NCI-H2029 (cell line): ENCODE measurements at regions not wholly inside any gene's neighbourhood (a gene's known extent, or its start where the extent isn't known, plus 50 kb on each side); places are given as distances from the start of the nearest gene placed in this dataset.

Experiments used
- DNase-seq: peaks from one replicate; lab custom pipeline; 2025; lab: John Stamatoyannopoulos, UW

DNA sequence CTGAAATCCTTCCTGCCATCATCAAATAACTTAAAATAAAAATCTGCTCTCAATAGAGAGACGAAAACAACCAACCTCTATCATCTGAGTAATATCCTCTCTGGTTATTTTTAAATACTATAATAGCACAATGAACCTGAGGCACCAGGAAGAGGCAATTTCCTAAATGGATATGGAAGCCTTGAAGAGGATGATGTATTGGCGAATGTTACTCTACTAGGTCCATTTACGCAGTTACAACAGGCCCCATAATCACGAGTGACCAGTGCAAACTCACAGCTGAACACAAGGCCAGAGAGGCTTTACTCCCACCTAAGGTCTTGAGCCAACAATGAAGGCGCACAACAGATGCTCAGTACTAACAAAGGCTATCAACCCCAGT is 678.8 kb upstream of the NR3C2 start:
- DNase-seq, result no peak

DNA sequence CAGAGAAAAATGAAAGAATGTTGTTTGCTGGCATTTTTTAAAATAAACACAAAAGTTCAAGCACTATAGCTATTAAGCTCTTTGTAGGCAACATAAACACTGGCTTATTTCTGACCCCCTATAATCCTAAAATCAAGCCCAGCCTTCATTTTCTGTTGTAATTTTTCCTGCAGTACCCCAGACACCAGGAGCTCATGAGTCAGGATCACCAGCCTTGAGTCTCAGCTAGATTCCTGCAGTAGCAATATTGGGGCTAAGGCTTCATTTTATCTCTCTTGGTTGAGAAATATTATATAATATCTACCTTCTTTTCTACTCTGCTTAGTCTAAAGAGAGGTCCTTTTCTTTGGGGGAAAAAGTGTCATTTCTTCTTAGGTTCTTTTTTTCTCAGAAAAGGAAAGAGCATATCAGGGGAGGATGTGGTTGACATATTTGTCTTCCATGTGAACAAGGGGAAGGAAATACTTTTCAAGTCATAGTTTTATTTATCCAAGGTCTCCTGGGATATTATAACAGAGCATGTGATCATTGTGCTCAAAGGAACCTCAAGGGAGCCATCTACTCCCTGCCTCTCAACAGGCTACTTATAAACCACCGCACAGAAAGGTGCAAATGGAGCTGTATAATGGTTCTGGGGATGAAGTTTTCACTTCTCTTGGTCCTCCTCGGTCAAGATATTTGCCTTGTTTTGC is 678.3 kb upstream of the NR3C2 start:
- DNase-seq, result no peak

DNA sequence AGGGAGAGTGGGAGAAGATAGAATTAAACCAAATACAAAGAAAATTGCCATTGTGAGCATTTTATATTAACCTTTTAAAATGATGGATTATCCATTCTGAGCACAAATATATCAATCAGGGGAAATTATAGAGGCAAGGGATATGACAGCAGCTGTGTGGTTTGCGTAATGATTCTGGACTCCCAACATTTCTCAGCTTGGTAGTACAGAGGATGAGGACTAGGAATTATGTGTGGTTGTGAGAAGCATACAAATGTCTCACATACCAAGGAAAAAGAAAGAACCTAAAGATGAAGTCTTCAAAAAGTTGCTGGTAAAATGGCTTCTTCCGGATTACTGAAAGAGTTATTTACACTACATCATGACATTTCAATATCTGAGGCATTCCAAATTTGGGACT is 674.6 kb upstream of the NR3C2 start:
- no peak for DNase-seq

DNA sequence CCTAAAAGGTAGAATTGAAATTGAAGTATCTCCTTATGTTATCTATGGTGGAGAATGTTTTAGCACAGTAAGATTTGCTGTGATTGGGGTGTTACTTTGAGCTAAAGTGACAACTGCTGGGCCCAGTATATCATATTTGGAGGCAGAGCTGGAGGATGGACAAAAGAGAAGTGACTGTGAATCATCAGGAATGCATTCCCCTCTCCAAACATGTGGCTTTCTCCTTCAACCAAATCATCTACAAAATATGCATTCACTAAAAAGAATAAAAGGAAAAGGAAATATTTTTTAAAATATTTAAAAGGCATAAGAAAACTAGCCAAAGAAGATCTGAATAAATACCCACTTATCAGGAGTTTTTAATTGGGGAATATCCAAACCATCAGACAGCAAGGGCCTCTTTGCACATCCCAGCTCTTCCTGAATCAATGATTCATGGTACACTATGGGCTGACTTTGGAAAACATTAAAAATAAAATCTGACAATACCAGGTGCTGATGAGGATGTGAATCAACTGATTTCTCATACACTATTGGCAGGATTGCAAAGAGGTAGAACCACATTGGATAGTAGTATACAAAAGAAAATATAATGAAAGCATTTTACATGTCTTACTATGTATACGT is 671.7 kb upstream of the NR3C2 start:
- no peak for DNase-seq

DNA sequence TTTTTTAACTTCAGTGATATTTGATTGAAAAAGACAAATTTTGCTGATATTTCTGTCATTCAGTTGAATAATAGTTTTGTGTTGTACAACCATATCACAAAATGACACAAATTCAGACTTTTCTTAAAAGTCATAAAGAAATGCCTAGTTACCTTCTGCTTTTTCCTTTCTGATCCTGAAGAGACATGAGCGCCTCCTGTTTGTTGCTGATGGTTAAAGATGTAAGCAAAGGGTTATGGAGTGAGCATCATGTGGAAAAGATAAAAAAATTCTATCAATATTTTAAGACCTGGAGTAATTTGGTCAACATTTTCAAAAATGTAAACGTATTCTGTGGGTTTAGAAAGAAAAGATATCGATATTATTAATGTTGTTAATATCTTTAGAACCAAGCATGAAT is 669.9 kb upstream of the NR3C2 start:
- no peak for DNase-seq

DNA sequence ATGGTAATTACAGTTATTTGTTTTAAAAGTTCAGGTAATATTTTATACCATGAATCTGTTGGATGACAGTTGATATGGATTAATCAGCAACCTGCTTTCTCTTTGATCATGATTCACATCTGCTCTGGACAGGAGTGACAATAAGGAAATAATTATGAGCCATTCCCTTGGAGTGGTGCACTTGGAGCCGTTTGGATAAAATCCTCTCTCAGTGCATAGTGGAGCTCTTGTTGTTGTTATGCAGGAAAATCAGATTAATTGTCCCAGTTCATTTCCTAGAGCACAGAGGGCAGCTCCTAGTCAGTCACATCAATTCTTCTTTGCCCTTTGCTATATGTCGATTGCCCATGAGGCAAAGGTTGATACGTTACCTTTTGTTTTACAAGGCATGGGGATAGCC is 668.3 kb upstream of the NR3C2 start:
- no peak for DNase-seq

DNA sequence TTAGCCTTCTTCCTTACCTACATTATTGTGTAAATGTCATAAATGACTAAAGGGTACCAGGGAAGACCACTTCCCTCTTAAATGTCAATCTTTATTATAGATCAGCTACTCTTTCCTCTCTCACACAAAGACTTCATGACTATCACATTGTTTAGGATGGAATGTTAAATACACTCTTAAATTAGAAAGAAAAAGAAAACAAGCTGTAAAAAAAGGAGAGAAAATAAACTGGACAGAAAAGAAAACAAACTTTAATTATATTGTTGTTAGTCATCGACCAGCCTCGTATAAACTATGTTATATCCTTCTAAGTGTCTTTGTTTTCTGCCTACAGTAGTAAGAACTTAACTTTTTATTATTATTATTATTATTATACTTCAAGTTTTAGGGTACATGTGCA is 666.4 kb upstream of the NR3C2 start:
- no peak for DNase-seq

DNA sequence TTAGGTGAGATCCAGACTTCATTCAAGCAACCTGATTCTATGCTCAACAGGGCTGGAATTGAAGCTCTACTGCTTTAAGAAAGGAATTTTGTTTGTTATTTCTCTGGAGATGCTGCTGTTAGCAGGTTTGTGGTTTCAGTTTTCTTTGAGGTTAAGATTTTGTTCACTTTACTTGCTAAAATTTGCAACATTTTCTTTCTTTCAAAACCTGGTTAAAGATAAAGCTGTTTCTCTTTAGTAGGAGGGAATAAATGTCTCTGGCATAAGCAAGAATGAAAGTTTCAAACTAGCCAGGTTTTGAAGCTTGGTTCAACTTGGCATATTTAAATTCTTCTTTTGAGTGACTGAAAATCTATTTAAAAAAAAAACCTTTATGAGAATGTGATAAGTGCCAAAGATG is 660.6 kb upstream of the NR3C2 start:
- no peak for DNase-seq

DNA sequence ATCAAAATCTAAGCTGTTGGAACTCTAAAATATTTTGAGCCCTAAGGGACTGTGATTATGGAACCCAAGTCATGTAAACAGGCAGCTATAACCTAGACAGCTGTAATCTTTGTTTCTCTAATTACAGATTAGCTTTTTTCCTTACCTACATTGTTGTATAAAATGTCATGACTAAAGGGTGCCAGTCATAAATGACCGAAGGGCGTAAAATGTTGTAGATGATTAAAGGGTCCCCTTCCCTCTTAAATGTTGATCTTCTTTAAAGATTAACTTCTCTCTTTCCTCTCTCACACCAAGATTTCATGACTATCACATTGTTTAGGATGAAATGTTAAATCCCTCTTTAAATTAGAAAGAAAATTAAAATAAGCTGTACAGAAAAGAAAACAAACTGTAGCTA is 659.4 kb upstream of the NR3C2 start:
- no peak for DNase-seq

DNA sequence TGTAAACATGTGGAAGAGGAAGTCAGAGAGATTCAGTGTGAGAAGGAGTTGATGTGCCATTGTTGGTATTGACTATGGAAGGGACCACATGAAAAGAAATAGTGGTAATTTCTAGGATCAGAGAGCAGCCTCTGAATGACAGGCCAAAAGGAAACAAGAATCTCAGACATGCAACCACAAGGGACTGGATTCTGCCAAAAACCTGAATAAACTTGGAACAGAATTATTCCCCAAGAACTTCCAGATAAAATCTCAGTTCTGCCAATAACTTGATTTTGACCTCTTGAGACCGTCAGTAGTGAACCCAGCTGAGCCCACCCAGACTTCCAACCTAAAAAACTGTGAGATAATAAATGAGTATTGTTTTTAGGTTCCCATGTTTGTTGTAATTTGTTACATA is 653.6 kb upstream of the NR3C2 start:
- DNase-seq, result no peak

DNA sequence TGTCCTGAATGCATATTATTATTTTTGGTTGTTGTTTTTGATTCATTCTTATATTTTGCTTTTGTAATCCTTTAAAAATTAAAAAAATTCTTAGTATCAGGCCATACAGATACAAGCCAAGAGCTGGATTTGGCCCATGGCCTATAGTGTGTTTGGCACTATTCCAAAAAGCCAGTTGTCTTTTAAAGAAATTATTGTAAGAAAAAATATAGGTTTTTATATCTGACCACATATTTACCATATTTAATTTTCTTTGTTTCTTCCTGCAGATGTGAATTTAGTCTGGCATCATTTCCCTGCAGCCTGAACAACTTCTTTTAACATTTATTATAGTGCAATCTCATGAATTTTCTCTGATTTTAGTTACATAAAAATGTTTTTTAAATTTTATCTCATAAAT is 652.8 kb upstream of the NR3C2 start:
- no peak for DNase-seq

DNA sequence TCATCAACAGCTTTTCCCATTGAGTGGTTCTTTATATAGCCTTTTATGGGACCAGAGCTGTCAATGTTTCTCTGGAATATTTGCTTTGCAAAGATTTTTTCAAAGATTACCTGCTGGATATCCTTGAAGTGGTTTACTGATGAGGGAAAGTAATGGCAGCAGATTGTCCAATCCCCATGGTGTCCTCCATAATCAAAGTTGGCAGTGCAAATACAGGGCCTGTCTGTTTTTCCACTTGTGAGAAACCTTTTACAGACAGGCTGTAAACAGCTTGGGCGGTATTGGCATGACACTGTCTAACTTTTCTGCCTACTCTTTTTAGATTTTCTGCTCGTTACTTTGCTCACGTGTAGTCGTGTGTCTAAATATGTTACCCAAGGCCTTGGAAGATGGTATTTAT is 641.9 kb upstream of the NR3C2 start:
- no peak for DNase-seq

DNA sequence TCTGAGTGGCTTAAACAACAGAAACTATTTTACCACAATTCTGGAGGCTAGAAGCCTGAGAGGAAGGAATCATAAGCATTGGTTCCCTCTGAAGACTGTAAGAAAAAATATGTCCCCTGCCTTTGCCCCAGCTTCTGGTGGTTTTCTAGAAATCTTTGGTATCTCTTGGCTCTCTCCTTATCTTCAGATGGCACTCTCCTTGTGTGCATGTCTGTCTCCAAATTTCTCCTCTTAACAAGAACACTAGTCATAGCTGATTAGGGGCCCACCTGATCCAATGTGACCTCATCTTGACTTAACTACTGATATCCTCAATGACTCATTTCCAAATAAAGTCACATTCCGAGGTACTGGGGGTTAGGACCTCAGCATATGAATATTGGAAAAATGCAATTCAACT is 635.0 kb upstream of the NR3C2 start:
- DNase-seq, result no peak

DNA sequence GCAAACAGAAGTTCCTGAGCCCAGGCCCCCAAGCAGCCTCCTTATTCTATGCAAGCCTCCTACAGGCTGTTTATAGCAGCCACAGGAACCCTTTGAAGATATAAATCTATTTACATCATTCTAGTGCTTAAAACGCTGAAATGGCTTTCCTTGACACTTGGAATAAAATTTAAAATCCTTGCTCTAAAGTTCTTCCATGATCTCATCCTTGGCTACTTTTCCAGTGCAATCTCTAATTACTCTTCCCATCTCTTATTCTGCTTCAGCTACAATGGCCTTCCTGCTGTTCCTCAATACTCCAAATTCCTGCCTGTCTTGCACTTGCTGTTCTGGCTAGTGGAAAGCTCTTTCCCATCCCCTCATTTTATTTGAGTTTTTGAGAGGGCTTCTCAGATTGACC is 634.2 kb upstream of the NR3C2 start:
- DNase-seq, result no peak

DNA sequence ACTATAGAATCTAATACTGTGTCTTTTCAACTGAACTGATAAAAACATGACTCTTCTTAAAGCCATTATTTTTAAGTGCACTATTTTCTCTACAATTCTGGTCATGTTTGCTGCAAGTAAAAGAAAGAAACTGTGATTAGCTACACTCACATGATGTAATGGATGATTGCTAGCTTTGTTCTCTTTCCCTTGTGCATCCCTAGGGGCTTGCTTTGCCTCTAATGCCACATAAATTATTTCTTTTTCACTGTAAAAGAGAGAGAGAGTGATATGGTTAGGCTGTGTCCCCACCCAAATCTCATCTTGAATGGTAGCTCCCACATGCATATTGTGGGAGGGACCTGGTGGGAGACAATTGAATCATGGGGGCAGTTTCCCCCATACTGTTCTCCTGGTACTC is 630.2 kb upstream of the NR3C2 start:
- DNase-seq, result no peak

DNA sequence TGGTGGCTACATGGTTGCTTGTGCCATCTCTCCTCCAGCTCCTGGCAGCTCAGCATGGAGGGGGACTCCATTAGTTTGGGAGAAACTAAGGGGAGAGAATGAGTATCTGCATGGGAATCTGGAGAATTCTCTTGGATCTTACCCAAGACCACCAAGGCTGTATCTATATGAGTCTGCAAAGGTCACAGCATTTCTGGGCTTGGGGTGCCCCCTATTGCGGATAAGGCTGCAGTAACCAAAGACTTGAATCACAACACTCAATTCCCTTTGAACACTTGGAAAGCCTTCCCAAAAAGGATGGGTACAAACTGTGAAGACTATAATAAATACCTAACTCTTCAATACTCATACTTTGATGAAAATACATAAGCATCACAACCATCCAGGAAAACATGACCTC is 623.5 kb upstream of the NR3C2 start:
- no peak for DNase-seq

DNA sequence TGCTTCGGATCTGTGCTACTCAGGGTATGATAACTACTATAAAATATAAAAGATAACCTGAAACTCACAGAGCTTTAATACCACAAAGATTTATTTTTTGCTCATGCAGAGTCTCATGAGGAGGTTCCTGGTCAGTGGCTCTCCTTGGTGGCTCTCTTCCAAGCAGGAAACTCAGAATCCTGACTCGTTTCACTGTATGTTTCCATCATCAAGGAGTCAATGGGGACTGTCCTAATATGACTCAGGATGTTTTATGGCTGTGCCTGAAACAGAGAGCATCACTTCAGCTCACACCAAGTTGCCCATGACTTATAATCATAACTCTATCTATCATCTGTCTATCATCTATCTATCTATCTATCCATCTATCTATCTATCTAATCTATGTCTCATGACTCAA is 620.8 kb upstream of the NR3C2 start:
- DNase-seq, result no peak

DNA sequence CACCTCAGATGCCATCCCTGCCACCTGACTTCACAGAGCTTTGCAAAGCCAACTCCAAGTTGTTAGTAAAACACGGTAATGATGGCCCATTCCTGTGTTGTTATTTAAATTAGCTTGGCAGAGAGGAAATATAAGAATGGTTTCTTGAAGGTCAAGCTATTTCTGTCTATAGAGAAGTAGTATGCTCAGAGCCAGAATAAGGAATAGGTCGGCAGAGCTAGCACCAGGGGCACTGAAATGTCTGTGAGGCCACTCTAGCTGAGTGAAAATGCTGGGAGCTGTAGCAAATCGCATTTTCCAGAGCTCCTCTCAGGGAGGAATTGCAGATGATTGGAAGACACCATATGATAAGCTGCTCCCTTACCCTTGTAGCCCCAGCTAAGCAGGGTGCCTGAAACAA is 615.4 kb upstream of the NR3C2 start:
- DNase-seq, result no peak

DNA sequence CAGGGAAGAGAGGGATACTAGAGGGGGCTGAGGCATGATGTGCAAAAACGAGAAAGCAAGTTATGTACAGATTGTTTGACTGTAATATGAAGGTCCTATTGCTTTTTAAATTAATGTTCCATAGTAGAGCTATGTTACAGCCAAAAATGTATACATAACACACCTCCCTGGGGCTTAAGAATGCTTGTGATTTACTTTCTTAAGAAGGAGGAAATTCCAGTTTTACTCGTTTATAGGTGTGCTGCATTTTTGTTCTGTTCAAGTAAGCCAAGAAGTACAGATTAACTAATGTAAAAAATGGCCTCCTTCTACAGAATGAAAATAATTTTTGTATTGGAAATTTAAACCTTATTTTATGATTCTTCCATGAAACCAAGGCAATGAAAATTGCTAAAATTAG is 614.4 kb upstream of the NR3C2 start:
- DNase-seq, result no peak

DNA sequence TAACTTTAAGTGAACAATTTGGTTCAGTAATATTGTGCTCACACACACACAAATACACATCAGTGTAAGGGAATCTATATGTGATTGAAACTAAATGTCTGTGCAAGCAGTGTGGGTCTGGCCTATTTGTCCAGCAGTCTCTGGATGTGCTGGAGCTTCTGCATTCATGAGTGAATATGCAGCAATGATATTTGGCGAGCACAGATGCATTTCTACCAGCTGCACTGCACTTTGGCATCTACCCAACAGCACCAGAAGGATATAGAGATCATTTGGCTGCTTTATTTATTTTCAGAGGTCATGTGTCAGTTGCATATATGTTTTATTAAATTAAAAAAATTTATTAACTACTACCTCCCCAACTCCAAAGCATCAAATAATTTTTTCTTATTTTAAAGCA is 613.4 kb upstream of the NR3C2 start:
- DNase-seq, result no peak

DNA sequence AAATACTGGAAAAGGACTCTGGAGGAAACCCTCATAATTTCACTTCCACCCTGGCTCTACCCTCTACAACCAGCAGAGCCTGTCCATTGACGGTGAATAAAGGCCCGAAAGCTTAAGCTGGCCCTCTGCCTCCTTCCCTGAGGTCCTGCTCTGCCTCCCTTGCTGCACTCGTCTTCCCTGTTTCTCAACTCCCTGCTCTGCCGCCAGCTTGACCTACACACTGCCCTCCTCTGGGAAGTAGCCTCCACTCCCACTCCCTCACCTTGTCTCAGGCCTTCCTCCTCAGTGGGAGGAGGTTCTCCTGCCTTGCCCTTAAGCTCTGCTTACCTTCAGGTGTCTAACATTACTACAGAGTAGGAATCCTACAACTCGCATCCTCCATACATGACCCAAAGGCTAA is 608.6 kb upstream of the NR3C2 start:
- no peak for DNase-seq

DNA sequence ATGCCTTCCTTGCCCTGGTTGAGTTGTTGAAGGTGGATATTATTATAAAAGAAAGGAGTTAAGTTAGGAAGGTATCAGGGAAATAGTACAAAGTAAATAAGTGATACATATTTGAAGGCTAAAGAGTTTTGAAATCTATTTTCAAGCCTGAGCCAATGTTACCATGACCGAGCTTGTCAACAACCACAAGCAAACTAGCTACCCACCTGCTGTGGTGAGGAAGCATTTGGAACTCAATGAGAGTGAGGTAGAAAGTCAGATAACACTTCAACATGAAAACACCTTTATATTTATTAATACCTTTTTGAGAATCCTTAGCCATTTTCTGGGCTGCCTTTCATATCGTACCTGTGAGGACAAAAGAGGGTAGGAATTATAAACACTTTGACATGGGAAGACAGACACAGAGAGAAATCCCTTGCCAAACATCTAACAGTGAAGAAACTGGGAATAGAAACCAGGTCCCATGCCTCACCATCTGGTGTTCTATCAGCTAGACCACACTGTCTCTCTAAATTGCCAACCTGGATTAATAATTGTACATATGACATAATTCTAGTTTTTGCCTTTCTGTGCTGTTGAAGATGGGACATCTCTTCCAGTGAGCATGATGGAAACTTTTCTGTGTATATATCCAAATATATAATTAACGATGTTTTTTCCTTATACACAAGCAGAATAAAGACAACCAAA is 606.4 kb upstream of the NR3C2 start:
- DNase-seq, result no peak

DNA sequence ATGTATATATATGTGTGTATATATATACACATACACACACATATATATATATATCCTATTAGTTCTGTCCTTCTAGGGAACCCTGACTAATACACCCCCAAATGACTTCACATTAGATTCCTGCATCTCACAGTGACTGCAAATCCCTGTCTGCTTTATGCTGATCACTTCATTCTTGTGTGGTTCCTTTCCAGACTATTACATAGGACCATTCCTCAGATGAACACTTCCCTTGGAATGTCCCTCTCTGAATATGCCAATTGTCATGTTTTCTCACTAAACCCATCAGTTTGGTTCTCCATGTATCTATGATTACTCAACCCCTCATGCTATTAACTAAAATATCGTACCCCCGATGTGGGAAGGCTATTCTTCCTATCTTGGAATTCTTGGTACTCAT is 605.2 kb upstream of the NR3C2 start:
- DNase-seq, result no peak

DNA sequence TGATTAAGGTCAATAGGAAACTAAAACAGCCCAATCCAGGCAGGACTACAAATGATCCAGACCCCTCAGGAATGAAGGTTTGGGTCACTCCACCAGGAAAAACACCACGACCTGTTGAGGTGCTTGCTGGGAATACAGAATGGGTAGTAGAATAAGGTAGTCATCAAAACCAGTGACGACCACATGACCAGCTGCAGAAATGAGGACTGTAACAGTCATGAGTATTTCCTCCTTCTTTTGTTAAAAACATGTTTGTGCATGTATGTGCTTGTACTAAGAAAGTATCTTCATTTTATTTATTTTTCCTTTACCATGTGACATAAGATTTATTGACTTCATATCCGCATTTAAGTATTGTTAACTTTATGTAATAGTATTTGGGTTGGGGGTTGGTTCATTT is 603.5 kb upstream of the NR3C2 start:
- no peak for DNase-seq
